Brain pericyte (primary cell): ENCODE measurements at regions not wholly inside any gene's neighbourhood (a gene's known extent, or its start where the extent isn't known, plus 50 kb on each side); places are given as distances from the start of the nearest gene placed in this dataset.

ENCODE experiments used
- DNase-seq: peaks from one replicate; pipeline ENCODE4 v3.0.0-alpha.2; 2012; ENCODE audit warnings: low read depth, low spot score

GRCh38 chr22:47392729-47393128 lies 630.3 kb downstream of the TBC1D22A start:
- DNase-seq: no peak

- no peak for DNase-seq
Observed at GRCh38 chr22:47392054-47392347, 629.6 kb downstream of the TBC1D22A start.

DNA sequence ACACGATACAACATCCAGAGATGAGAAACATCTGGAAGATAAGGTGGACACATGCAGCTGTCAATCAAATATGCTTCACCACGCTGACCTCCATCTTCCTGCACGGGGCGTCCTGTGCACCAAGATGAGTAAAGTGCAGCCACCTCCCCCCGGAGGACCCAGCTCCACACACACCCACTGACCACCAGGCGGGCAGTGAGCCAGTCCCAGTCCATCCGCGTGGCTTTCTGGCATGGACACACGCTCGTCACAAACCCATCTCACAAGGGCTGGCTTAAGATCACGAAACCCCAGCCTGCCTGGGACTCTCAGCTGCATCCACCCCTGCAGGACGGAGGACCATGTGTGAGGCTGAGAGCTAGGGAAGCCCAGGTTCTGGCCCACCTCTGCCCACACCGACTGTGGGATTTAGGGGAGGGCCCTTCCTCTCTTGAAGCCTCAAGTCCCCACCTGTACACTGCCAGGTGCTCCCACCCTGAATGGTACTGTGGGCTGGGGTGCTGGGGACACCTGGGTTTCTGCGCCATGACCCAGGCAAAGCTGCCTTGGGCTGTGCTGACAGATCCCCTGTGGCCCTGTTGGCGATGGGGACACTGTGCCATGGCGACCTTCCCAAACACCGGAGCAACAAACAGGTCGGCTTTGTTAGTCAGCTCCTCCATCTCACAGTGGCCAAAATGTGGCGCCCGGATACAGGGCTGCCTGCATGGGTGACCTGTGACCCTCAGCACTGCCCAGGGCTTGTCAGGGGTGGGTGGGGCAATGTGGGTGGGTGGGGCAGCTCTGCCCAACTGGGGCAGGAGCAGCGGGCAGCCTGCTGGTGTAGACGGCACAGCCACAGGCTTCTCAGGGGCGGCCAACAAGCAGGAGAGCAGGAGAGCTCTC lies 629.0 kb downstream of the TBC1D22A start:
- no peak for DNase-seq

DNA sequence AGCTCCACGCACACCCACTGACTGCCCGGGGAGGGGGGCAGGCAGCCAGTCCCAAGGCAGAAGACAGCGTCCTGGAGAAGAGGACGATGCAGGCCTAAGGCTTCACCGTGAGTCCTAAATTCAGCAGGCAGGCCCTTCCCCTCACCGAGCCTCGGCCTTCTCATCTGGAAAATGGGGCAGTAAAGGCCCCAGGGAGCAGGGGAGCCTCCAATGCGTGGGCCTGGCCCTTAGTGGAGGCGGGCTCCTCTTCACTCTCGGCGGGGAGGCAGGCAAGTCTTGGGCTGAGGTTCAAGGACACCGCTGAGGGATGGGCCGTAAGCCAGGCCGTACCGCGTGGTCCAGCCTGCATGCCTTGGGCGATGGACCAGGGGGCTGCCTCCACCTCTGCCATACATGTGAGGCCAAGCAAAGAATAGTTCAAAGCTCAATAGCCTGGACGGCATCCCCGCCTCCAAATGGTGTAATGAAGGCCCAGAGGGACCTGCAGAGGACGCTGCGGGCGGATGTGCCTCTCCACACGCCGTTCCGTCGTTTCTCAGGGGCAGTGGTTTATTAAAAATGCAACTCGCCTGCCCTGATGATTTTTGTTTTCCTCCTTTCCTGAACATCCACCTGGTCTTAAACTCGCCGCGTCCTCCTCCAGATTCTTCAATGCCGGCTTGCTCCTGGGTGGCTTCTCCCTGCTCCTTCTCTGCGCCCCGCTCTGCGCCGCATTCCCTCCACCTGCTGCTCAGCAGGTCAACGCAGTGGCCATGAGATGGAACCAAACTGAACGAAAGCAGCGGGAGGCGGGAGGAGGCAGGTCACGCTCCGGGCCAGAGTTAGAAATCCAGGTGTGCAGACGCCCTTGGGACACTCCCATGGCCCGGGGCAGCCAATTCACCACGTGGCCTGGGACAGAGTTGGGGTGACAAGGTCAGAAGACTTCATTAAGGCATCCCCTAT lies 627.8 kb downstream of the TBC1D22A start:
- DNase-seq: no peak

GRCh38 chr22:47389201-47389600 lies 626.8 kb downstream of the TBC1D22A start:
- DNase-seq: no peak

DNA sequence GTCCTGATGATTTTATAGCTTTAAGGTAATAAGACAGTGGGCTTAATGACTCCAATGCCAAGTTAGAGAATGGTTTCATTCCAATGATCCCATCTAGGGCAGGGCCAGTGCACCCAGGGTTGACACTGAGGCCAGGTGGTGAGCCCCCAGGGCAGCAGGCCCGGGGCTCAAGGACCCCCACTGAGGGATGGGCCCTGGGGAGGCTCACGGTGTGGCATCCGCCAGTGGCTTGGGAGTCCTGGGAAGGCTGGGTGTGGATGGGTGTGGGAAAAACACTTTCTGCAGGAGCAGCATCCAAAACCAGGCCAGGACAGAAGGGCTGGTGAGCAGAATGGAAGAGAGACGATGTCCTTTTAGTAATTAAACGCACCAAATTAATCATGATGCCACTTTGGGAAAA lies 626.3 kb downstream of the TBC1D22A start:
- DNase-seq: no peak

GRCh38 chr22:47388331-47388730 lies 625.9 kb downstream of the TBC1D22A start:
- DNase-seq: no peak

GRCh38 chr22:47386812-47387510 lies 624.5 kb downstream of the TBC1D22A start:
- DNase-seq: no peak

DNA sequence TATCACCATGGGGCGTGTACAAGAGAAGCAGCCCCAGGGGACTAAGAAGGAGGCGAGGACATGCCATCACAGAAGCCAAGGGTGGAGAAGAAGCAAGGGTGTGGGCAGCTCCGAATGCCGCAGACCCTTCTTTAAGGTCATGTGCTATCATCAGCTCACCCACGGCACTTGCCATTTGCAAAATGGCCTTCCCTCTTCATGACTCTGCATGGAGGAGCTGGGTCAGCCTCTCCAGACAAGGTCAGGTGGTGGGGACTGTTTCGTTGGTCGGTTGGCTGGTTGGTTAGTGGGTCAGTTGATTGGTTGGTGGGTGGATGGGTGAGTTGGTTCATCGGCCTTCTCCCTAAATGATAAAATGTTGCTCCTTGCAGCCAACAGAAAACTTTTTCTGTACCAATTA lies 622.5 kb downstream of the TBC1D22A start:
- no peak for DNase-seq

DNA sequence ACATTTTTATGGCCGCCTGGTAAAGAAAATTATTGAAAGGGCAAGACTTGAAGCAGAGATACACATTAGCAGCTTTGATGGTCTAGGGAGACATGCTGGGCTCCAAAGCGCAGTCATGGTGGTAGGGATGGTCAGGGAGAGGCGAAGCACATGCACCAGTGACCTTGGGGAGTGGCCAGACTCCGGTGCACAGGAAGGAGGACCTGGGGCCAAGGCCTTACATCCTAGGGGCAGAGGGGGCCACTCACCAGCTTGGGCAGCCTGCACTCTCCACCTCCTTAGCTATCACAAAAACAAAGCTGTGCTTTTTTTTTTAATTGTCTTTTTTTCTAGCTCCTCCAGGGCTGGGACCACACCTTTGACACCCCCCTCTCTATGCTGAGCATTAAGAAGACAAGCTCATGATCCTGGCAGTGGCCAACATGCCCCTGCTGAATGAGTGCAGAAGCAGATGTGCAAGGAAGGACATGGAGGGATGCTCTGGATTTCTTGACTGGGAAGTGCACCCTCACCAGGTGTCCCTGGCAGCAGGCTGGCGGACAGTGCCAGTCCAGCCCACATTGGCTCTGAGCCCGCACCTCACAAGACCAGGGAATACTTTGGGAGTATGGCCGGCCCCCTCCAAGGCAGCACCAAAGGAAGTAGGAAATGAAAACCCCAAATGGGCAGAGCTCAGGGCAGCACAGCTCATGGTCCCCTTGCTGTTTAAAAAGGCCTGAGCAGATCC lies 619.9 kb downstream of the TBC1D22A start:
- DNase-seq: no peak

DNA sequence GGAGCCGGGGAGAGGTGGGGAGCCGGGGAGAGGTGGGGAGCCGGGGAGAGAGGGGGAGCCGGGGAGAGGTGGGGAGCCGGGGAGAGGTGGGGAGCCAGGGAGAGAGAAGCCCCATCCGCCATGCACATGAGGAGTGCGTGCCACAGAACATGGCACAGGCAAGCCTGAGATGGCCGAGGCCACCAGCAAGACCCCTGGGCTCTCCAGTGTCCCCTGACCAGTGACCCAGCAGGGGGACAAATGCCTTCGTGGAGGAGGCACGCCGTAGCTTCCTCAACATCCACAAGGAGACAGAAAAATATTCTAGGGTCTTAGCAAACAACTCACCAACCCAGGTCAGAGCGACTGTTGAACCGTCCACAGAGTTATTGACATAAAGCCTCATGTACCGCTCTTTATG lies 618.8 kb downstream of the TBC1D22A start:
- no peak for DNase-seq

DNA sequence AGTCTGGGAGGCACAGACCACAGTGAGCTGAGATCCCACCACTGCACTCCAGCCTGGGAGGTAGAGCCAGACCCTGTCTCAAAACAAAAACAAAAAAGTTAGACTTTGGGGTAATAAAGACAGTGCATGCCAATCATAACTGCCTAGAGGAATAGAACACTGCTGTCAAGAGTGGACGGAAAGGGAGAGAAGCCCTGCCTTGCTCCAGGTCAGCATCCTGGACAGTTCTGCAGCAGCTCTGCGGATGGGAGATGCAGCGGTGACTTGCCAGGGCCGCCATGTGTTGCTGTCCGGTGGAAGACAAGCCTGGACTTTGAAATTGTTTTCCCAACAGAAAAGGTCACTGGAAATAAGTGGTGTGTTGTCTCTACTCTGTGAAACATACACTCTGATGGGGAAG lies 618.2 kb downstream of the TBC1D22A start:
- no peak for DNase-seq

GRCh38 chr22:47379037-47379436 lies 616.6 kb downstream of the TBC1D22A start:
- no peak for DNase-seq

DNA sequence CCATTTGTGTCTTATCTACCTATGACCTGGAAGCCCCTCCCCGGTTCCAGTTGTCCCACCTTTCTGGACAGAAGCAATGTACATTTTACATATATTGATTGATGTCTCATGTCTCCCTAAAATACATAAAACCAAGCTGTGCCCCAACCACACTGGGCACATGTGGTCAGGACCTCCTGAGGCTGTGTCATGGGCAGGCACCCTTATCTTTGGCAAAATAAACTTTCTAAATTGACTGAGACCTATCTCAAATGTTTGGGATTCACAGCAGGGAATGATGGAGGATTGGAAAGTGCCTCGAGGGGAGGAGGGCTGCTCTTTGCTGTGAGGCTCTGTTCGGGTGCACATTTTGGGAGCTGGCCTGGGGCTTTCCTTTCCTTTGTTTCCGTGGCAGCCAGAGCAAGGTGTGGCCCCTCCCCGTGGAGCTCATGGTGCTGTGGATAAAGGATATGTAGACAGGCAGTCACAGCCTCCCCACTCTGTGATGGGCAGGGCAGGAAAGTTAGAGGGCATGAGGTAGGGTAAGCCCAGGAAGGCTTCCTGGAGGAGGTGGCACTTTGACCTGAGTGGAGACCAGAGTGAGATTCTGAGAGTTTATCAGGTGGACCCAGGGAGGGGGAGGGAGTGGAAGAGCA lies 615.6 kb downstream of the TBC1D22A start:
- DNase-seq: no peak

DNA sequence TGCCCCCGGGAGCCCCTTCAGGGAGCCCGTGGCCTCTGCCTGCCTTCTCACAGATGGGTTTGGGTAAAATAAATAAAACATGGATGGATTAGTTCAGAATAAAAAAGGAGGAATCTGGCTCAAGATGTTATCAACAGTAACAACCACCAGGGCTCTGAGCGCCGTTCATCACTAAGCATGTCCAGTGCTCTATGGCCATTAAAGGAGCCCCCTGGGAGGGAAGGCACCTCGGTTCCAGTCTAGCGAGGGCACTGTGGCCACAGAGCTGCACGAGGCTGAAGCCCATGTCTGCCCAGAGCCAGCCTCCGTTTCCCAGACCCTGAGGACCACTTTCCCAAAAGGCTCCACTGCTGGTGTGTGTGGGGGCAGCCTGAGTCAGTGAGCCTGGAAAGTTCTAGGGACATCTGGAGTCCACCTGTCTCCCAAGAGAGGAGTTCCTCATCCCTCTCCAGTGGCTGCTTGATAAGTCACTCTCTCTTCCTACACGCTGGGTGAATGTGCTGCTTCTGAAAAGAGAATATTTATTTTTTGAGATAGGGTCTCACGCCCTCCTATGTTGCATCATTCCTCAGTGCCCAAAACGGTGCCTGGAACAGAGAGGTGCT lies 614.6 kb downstream of the TBC1D22A start:
- no peak for DNase-seq

GRCh38 chr22:47376322-47376700 lies 613.9 kb downstream of the TBC1D22A start:
- no peak for DNase-seq

- DNase-seq: no peak
Observed at GRCh38 chr22:47375621-47376321, 613.3 kb downstream of the TBC1D22A start.

DNA sequence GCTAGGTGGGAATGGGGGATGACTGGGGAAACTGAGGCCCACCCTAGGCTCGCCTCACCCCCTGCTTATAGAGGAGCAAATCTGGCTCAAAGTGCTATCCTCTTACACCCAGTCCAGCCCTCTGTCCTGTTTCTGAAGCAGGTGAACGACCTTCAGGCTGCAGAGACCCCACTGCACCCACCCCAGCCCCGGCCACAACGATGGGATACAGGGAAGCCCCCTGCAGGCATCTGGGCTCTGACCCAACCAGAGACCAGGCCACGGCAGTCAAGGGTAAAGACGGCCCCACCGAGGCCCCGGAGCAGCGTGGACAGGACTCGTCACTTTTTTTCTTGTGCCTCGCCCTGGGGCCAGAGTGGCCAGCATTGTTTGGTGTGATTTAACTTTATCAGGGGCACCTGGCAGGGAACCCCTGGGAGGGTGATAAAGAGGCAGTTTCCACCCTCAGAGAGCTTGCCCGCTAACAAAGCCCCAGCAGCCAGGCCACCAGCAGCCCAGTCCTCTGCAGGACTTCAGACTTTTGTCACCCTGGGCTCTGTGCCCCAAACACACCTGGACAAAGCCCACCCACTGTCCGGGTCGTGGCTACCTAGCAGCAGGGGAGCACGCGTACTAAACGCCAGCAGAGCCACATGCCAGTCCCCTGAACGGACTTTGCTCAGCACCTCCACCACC lies 612.6 kb downstream of the TBC1D22A start:
- no peak for DNase-seq

GRCh38 chr22:47374273-47374771 lies 611.9 kb downstream of the TBC1D22A start:
- DNase-seq: no peak
